ENCODE measurements at regions not wholly inside any gene's neighbourhood (a gene's known extent, or its start where the extent isn't known, plus 50 kb on each side); places are given as distances from the start of the nearest gene placed in this dataset.

GRCh38 chr1:228990906-228991569 lies 255.8 kb downstream of the RHOU start:
- H3K9me3 ChIP-seq (ENCODE audit: severe bottlenecking) = no peaks in the 10 kb centered on the region
- H3K36me3 ChIP-seq = no peaks in the 10 kb centered on the region
- no peak overlapping the region for H3K27ac ChIP-seq
- no peak for DNase-seq
- no peak overlapping the region for H3K4me3 ChIP-seq (ENCODE audit: low read depth, low read length)
- H3K27me3 ChIP-seq (ENCODE audit: insufficient read depth, low read depth, severe bottlenecking) = no peaks in the 10 kb centered on the region
- no peak for TF ChIP-seq CTCF (IDR thresholded peaks at IDR 0.05; ENCODE audit: low read depth, low read length)

GRCh38 chr1:228992044-228992443 lies 256.8 kb downstream of the RHOU start:
- Histone ChIP-seq H3K27me3 (ENCODE audit: insufficient read depth, low read depth, severe bottlenecking) (no peaks in the 10 kb centered on the region), H3K36me3 (no peaks in the 10 kb centered on the region), H3K27ac (no peak overlapping the region), H3K4me3 (ENCODE audit: low read depth, low read length) (no peak overlapping the region), H3K9me3 (ENCODE audit: severe bottlenecking) (no peaks in the 10 kb centered on the region)
- no peak for DNase-seq
- TF ChIP-seq CTCF (IDR thresholded peaks at IDR 0.05; ENCODE audit: low read depth, low read length) = no peak

GRCh38 chr1:228992907-228993535 lies 257.7 kb downstream of the RHOU start:
- Histone ChIP-seq H3K4me3 (ENCODE audit: low read depth, low read length) (no peak overlapping the region), H3K36me3 (no peaks in the 10 kb centered on the region), H3K27me3 (ENCODE audit: insufficient read depth, low read depth, severe bottlenecking) (no peaks in the 10 kb centered on the region), H3K27ac (no peak overlapping the region), H3K9me3 (ENCODE audit: severe bottlenecking) (no peaks in the 10 kb centered on the region)
- DNase-seq = no peak
- TF ChIP-seq CTCF (IDR thresholded peaks at IDR 0.05; ENCODE audit: low read depth, low read length) = no peak

GRCh38 chr1:228994676-228995594 lies 259.7 kb downstream of the RHOU start:
- H3K9me3 ChIP-seq (ENCODE audit: severe bottlenecking) = no peaks in the 10 kb centered on the region
- DNase-seq = no peak
- H3K4me3 ChIP-seq (ENCODE audit: low read depth, low read length) = no peak overlapping the region
- TF ChIP-seq CTCF (IDR thresholded peaks at IDR 0.05; ENCODE audit: low read depth, low read length) = no peak
- H3K27ac ChIP-seq = no peak overlapping the region
- H3K27me3 ChIP-seq (ENCODE audit: insufficient read depth, low read depth, severe bottlenecking) = no peaks in the 10 kb centered on the region
- no peaks in the 10 kb centered on the region for H3K36me3 ChIP-seq

GRCh38 chr1:228996281-228996680 lies 261.0 kb downstream of the RHOU start:
- no peaks in the 10 kb centered on the region for H3K9me3 ChIP-seq (ENCODE audit: severe bottlenecking)
- DNase-seq = no peak
- no peak overlapping the region for H3K27ac ChIP-seq
- no peaks in the 10 kb centered on the region for H3K36me3 ChIP-seq
- no peak overlapping the region for H3K4me3 ChIP-seq (ENCODE audit: low read depth, low read length)
- H3K27me3 ChIP-seq (ENCODE audit: insufficient read depth, low read depth, severe bottlenecking) = no peaks in the 10 kb centered on the region
- no peak for TF ChIP-seq CTCF (IDR thresholded peaks at IDR 0.05; ENCODE audit: low read depth, low read length)
